NCI-H526 (cell line): ENCODE measurements at regions not wholly inside any gene's neighbourhood (a gene's known extent, or its start where the extent isn't known, plus 50 kb on each side); places are given as distances from the start of the nearest gene placed in this dataset.
"Not testable (repeated sequence)": the region's sequence is repeated elsewhere in the genome, so short reads cannot be mapped to it uniquely, and the experiment has no call there.

Experiments used
- DNase-seq, 2 experiments: peaks; one replicate each; lab custom pipeline; 2025; lab: John Stamatoyannopoulos, UW

DNA sequence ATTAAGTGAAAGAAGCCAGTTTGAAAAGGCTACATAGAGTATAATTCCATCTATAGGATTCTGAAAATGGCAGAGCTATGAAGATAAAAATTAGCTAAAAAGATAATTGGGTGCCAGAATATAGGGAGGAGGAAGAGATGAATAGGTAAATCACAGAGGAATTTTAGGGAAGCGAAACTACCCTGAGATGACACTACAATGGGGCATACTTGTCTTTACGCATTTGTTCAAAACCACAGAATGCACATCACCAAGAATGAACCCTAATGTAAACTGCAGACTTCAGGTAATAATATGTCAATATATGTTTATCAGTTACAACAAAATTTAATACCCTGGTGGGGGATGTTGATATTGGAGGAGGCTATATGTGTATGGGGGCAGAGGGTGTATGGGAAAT, 1342.9 kb downstream of the ADGRL3 start:
- DNase-seq, result no peak

DNA sequence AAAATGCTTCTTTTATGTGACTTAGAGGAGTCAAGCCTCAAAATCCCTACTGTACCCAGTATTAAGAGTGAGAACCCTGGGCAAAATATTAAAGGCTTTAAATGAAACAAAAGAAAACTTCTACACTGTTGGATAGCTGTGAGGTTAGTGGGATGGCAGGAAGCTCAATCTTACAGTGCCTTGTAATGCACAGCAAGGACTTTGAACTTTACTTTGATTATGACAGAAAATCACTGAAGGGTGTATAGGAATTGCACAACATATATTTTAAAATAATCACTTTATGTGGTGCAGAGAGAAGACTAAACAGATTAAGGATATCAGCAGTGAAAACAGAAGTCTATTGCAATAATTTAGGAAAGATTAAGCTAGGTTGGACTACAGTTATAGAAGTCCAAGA, 1333.4 kb downstream of the ADGRL3 start:
- DNase-seq, result no peak

- DNase-seq, result no peak
Measured at GRCh38 chr4:62531731-62532130, 1331.6 kb downstream of the ADGRL3 start.

DNA sequence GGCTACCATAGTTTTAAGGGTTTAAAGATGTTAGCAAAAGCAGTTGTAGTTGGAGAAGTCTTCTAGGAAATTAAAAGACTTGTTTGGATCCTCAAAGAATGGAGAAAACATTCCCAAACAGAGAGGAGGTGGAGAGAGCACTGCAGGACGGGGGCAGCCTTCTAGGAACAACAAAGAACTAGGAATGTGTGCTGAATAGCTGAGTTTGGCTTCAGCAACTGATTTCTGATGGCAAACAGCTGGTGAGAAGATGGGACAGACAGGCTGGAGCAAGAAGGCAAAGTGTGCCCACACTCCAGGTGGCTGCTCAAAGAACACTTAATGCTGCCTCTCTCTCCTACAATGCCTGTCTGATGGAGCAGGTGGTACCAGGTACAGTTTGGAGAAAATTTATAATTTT, 1331.1 kb downstream of the ADGRL3 start:
- DNase-seq, result no peak

DNA sequence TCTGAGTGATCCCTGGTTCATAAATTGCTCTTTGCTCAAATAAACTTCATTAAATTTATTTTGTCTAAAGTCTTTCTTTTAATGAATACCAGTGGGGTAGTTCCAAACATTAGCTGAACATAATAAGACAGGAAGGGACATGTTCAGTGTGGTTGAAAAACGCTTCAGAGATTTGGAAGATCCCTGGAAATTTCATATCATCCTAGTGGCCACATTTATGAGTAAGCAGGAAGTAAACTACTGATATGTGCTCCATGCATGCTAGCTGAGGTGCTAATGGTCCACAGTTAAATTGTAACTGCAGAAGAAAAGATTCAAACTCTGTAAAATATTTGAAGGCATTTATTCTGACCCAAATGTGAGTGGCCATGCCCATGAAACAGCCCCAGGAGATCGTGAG, 1328.7 kb downstream of the ADGRL3 start:
- DNase-seq, result no peak

DNA sequence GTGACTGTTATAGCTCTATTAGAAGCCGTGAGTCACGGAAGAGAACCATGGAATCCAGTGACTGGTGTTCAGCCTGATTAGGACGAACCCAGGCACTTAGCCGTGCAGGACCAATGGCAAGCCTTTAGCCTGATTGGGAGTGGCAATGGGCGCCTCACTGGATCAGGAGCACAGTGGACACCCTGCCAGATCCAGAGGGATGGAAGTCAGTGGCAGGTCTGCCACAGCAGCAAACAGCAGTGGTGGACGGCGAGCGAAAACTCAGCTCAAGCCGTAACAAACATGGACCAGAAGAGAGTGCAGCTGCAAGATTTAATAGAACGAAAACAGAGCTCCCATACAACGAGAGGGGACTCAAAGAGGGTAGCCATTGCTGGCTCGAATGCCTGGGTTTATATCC, 1326.5 kb downstream of the ADGRL3 start:
- no peak for DNase-seq

GRCh38 chr4:62523256-62523655, 1323.1 kb downstream of the ADGRL3 start:
- no peak for DNase-seq

DNA sequence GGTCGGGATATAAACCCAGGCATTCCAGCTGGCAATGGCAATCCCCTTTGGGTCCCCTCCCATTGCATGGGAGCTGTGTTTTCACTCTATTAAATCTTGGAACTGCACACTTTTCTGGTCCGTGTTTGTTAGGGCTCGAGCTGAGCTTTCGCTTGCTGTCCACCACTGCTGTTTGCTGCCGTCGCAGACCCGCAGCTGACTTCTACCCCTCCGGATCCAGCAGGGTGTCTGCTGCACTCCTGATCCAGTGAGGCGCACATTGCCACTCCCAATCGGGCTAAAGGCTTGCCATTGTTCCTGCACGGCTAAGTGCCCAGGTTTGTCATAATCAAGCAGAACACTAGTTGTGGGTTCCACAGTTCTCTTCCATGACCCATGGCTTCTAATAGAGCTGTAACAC, 1322.1 kb downstream of the ADGRL3 start:
- no peak for DNase-seq

GRCh38 chr4:62517716-62518115, 1317.6 kb downstream of the ADGRL3 start:
- DNase-seq, result no peak

- no peak for DNase-seq
Measured at GRCh38 chr4:62513306-62513705, 1313.2 kb downstream of the ADGRL3 start.

- DNase-seq, result no peak
Measured at GRCh38 chr4:62512271-62512670, 1312.1 kb downstream of the ADGRL3 start.

- DNase-seq, result no peak
Measured at GRCh38 chr4:62510228-62510627, 1310.1 kb downstream of the ADGRL3 start.

DNA sequence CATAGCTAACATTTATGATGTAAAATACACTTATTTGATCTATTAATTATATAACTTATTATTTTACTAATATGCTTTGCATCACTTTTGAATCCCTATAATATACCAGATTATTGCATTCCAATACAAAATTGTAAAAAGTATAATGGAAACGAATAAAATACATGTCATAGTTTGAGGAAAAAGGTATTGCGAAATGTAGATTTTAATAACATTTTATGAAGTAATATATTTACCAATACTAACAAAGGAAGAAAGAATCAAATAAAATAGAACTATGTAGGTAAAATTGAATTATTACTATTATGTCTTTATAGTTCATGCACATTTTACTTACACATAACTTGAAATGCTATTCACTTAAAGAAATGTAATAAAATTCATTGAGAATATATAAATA, 1300.2 kb downstream of the ADGRL3 start:
- no peak for DNase-seq

GRCh38 chr4:62495032-62495431, 1294.9 kb downstream of the ADGRL3 start:
- no peak for DNase-seq

DNA sequence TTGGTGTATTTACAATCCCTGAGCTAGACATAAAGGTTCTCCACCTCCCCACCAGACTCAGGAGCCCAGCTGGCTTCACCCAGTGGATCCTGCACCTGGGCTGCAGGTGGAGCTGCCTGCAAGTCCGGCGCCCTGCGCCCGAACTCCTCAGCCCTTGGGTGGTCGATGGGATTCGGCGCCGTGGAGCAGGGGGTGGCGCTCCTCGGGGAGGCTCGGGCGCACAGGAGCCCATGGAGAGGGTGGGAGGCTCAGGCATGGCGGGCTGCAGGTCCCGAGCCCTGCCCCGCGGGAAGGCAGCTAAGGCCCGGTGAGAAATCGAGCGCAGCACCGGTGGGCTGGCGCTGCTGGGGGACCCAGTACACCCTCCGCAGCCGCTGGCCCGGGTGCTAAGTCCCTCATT, 1291.6 kb downstream of the ADGRL3 start:
- DNase-seq, result not testable (repeated sequence)

- no peak for DNase-seq
Measured at GRCh38 chr4:62490635-62491034, 1290.5 kb downstream of the ADGRL3 start.

- DNase-seq, result no peak
Measured at GRCh38 chr4:62487016-62487415, 1286.9 kb downstream of the ADGRL3 start.

- no peak for DNase-seq
Measured at GRCh38 chr4:62484357-62484756, 1284.2 kb downstream of the ADGRL3 start.

GRCh38 chr4:62482355-62482754, 1282.2 kb downstream of the ADGRL3 start:
- DNase-seq, result no peak

DNA sequence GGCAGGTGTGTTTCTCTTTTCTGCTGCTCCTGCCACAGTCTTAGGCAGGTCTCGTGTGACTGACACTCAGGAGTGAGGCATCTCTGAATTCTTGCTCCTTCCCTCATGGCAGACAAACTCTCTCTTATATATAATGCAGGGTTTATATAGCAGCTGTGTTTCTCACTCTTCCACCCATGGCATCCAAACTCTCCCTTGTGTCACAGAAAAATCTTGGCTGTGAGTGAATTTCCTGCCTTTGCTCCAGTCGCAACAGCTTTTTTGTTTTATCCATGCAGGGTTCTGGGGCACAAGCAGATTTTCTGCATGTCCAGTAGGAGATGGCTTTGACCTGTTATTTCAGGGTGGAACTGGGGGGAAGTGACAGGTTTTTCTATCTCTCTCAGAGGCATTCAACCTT, 1275.5 kb downstream of the ADGRL3 start:
- no peak for DNase-seq

- no peak for DNase-seq
Measured at GRCh38 chr4:62474802-62475201, 1274.7 kb downstream of the ADGRL3 start.

- no peak for DNase-seq
Measured at GRCh38 chr4:62471021-62471420, 1270.9 kb downstream of the ADGRL3 start.

GRCh38 chr4:62470421-62470983, 1270.4 kb downstream of the ADGRL3 start:
- DNase-seq, result no peak

DNA sequence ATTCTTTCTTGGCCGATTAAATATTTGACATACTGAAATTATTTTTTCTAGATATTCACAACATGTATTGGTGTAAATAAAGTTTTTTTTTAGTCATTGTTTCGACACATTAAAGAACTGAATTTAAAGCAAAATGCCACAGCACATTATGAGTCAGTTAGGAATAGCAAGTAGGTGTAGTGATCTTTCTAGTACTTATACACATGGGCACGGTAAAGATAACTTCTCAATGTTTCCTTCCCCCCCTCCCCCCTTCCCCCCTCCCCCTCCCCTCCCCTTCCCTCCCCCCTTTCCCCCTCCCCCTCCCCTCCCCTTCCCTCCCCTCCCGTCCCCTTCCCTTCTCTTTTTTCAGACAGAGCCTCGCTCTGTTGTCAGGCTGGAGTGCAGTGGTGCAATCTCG, 1269.9 kb downstream of the ADGRL3 start:
- DNase-seq, result no peak

DNA sequence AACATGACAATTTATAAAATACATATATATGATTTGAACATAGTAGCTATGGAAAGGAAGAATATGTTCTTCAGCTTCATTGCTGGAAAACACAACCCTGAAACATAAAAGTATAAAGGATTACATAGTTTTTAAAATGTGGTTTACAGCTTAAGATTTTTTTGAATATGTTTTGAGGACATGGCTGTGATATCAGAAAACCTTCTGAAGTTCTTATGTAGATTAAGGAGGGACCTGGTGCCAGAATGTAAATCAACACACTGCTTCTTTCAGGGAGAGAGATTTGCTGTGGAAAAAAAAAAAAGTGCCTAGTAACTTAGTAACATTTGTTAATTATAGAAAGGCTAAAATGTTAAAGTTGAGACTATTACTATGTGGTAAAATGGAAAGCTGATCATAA, 1261.8 kb downstream of the ADGRL3 start:
- DNase-seq, result no peak
